ENCODE measurements at regions not wholly inside any gene's neighbourhood (a gene's known extent, or its start where the extent isn't known, plus 50 kb on each side); places are given as distances from the start of the nearest gene placed in this dataset.
"Not testable (repeated sequence)": the region's sequence is repeated elsewhere in the genome, so short reads cannot be mapped to it uniquely, and the experiment has no call there.

DNA sequence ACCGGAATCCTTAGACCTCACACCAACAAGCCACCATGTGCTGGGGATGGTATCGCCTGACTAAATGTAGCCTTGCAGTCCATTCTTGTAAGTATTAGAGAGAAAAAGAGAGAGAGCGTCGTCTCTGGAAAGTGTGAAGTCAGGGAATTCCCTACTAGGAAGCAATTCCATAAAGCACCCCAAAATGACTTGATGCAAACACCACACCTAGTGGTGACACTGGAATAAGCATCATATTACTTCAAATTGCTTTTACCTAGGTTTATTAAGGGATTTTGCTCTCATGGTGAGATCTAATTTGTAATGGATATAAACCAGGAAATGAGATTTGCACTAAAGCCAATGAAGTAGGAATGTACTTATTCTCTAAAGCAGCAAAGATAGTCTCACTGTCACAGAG is 111.4 kb upstream of the METTL9 start:
- not testable (repeated sequence) for H3K4me3 ChIP-seq (ENCODE audit: insufficient read depth, low read depth, low read length); H3K36me3 ChIP-seq (replicated peaks; ENCODE audit: control insufficient read depth, insufficient read depth, low read length); DNase-seq; H3K27me3 ChIP-seq (ENCODE audit: control insufficient read depth, insufficient read depth, low read length)

DNA sequence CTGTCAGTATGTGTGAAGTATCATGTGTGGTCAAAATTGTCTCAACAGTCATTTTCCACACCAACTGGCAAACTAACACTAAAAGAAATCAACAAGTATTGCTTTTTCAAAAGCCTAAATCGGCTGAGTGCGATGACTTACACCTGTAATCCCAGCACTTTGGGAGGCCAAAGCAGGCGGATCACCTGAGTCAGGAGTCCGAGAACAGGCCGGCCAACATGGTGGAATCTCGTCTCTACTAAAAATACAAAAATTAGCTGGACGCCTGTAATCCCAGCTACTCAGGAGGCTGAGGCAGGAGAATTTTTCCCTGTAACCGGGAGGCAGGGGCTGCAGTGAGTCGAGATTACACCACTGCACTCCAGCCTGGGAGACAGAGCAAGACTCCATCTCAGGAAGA is 100.3 kb upstream of the METTL9 start:
- not testable (repeated sequence) for H3K4me3 ChIP-seq (ENCODE audit: insufficient read depth, low read depth, low read length); H3K36me3 ChIP-seq (replicated peaks; ENCODE audit: control insufficient read depth, insufficient read depth, low read length); H3K27me3 ChIP-seq (ENCODE audit: control insufficient read depth, insufficient read depth, low read length); DNase-seq

GRCh38 chr16:21501223-21501868 is 98.0 kb upstream of the METTL9 start:
- DNase-seq; H3K27me3 ChIP-seq (ENCODE audit: control insufficient read depth, insufficient read depth, low read length); H3K36me3 ChIP-seq (replicated peaks; ENCODE audit: control insufficient read depth, insufficient read depth, low read length): not testable (repeated sequence)
- H3K4me3 ChIP-seq (ENCODE audit: insufficient read depth, low read depth, low read length), result peak overlapping the region; percentile 86

DNA sequence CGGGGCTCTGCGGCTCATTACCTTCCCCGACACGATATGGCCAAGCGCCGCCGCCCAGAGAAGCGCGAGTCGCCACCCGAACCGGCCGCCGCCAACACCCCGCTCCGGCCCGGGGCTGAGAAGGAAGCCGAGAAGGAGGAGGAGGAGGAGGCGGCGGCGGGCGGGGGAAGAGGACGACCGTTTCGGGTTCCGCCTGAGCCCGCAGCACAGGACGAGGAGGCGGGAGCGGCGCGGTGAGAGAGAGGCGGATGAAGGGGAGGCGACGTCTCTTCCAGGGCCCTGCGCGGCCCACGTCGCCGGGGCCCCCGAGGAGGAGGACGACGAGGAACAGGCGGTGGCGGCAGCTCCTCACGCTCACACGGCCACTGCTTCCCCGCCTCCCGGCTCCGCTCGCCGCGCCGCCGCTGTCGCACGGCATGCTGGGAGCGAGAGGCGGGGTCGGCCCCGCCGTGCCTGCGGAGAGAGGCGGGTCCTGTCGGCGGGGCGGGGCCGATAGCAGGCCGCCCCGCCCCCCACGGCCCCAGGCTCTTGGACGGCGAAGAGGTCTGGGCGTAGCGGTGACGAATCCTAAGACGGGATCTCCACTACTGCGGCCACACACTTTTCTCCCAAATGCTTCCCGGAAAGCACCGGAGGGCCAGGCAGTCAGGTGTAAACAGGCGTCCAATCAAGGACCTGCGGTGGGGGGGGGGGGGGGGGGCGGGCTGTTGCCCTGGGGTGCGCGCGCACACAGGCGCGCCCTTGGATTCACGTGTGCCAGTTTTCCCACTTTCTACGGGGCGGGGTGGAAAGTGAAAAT is 97.3 kb upstream of the METTL9 start:
- Histone ChIP-seq H3K36me3 (replicated peaks; ENCODE audit: control insufficient read depth, insufficient read depth, low read length) (no peaks in the 10 kb centered on the region), H3K27me3 (ENCODE audit: control insufficient read depth, insufficient read depth, low read length) (no peaks in the 10 kb centered on the region), H3K4me3 (ENCODE audit: insufficient read depth, low read depth, low read length) (peak overlapping the region; percentile 86)
- DNase-seq, result peak; percentile 99

- DNase-seq; H3K27me3 ChIP-seq (ENCODE audit: control insufficient read depth, insufficient read depth, low read length); H3K4me3 ChIP-seq (ENCODE audit: insufficient read depth, low read depth, low read length); H3K36me3 ChIP-seq (replicated peaks; ENCODE audit: control insufficient read depth, insufficient read depth, low read length): not testable (repeated sequence)
These were observed 95.8 kb upstream of the METTL9 start for GRCh38 chr16:21503574-21503920.

DNA sequence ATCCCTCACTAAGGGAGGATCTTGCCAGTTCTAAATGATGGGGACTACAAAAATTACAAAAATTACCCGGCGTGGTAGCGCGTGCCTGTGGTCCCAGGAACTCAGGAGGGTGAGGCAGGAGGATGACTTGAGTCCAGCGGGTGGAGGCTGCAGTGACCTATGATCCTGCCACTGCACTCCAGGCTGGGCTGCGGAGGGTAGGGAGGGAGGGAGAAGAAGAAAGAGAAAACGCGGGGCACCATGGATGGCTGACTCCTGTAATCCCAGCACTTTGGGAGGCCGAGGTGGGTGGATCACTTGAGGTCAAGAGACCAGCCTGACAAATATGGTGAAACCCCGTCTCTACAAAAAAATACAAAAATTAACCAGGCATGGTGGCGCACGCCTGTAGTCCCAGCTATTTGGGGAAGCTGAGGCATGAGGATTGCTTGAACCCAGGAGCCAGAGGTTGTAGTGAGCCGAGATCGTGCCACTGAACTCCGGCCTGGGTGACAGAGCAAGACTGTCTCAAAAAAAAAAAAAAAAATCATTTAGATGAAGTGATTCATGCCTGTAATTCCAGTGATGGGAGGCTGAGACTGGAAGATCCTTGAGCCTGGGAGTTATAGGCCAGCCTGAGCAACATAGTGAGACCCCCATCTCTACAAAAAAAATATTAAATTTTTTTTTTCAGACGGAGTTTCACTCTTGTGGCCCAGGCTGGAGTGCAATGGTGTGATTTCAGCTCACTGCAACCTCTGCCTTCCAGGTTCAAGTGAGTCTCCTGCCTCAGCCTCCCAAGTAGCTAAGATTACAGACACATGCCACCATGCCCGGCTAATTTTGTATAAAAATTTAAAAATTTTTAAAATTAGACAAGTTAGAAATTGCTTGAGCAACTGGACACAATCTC is 95.2 kb upstream of the METTL9 start:
- H3K27me3 ChIP-seq (ENCODE audit: control insufficient read depth, insufficient read depth, low read length); H3K4me3 ChIP-seq (ENCODE audit: insufficient read depth, low read depth, low read length); H3K36me3 ChIP-seq (replicated peaks; ENCODE audit: control insufficient read depth, insufficient read depth, low read length); DNase-seq: not testable (repeated sequence)

DNA sequence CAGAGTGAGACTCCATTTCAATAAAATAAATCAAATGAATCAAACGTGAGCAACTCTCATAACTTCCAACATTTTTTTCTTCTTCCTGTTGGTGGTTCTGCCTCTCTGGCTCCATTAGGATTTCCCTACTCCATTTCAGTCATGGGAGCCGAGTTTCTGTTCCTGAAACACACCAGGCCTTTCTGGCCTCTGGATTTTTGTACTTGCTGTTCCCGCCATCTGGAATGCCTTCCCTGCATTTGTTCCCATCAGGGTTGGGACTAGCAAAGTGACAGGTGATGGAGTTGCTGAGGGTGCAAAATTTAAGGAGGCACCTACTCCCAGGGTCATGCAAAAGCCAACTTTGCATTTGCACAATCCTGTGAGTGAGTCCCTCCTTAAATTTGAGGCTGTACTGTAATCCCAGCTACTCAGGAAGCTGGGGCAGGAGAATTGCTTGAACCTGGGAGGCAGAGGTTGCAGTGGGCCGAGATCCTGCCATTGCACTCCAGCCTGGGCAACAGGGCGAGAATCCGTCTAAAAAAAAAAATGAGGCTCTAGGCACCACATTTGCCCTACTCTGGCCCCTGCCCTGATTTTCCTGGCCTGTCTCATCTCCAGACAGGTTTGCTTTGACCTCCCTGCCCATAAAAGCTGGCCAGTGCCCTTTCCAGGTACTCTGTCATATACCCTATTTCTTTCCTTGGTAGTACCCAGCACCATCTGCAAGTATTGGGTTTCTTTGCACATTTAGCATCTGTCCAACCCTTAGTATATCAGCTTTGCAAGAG is 93.4 kb upstream of the METTL9 start:
- H3K36me3 ChIP-seq (replicated peaks; ENCODE audit: control insufficient read depth, insufficient read depth, low read length); DNase-seq; H3K27me3 ChIP-seq (ENCODE audit: control insufficient read depth, insufficient read depth, low read length); H3K4me3 ChIP-seq (ENCODE audit: insufficient read depth, low read depth, low read length): not testable (repeated sequence)

GRCh38 chr16:21506857-21507456 is 92.4 kb upstream of the METTL9 start:
- H3K27me3 ChIP-seq (ENCODE audit: control insufficient read depth, insufficient read depth, low read length); H3K4me3 ChIP-seq (ENCODE audit: insufficient read depth, low read depth, low read length); H3K36me3 ChIP-seq (replicated peaks; ENCODE audit: control insufficient read depth, insufficient read depth, low read length); DNase-seq: not testable (repeated sequence)

- not testable (repeated sequence) for H3K4me3 ChIP-seq (ENCODE audit: insufficient read depth, low read depth, low read length); H3K36me3 ChIP-seq (replicated peaks; ENCODE audit: control insufficient read depth, insufficient read depth, low read length); DNase-seq; H3K27me3 ChIP-seq (ENCODE audit: control insufficient read depth, insufficient read depth, low read length)
These were observed 91.6 kb upstream of the METTL9 start for GRCh38 chr16:21507631-21508305.

GRCh38 chr16:21508661-21509436 is 90.5 kb upstream of the METTL9 start:
- not testable (repeated sequence) for H3K27me3 ChIP-seq (ENCODE audit: control insufficient read depth, insufficient read depth, low read length); DNase-seq; H3K36me3 ChIP-seq (replicated peaks; ENCODE audit: control insufficient read depth, insufficient read depth, low read length); H3K4me3 ChIP-seq (ENCODE audit: insufficient read depth, low read depth, low read length)

DNA sequence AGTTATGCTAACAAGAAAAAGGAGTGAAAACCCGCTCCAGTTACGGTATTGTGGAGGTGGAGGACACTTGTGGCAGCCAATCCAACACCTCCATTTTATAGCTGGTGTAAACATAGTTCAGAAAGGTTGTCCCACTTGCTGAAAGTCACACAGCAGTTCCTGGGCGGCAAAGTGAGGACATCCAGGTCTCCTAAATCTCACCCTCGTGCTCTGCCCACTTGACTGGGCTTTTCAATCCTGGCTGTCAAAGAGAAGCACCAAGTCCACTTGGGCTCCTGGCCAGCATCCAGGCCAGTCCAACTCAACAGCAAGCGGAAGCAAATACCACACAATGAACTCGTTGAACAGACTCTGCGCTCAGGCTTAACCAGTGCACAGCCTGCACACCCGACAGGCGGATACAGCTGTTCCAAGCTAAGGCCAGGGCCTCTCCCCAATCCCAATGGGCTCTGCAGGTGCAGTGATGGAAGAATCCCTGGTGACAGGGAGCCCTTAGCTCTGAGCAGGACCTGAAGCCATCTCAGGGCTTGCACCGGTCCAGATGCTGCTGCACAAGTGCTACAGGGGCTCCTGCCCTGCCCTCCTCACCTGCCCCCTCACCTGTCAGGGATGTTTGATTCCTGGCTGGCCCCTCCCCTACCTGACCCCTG is 89.8 kb upstream of the METTL9 start:
- not testable (repeated sequence) for DNase-seq; H3K27me3 ChIP-seq (ENCODE audit: control insufficient read depth, insufficient read depth, low read length); H3K4me3 ChIP-seq (ENCODE audit: insufficient read depth, low read depth, low read length); H3K36me3 ChIP-seq (replicated peaks; ENCODE audit: control insufficient read depth, insufficient read depth, low read length)

DNA sequence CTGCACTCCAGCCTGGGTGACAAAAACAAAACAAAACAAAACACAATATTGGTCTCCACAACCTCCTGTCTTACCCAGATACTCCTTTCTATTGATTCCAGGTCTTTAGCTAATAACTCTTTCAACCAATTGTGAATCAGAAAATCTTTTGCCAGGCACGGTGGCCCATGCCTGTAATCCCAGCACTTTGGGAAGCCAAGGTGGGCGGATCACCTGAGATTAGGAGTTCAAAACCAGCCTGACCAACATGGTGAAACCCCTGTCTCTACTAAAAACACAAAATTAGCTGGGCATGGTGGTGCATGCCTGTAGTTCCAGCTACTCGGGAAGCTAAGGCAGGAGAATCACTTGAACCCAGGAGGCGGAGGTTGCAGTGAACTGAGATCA is 88.5 kb upstream of the METTL9 start:
- not testable (repeated sequence) for H3K36me3 ChIP-seq (replicated peaks; ENCODE audit: control insufficient read depth, insufficient read depth, low read length); H3K27me3 ChIP-seq (ENCODE audit: control insufficient read depth, insufficient read depth, low read length); DNase-seq; H3K4me3 ChIP-seq (ENCODE audit: insufficient read depth, low read depth, low read length)
